ENCODE measurements at regions not wholly inside any gene's neighbourhood (a gene's known extent, or its start where the extent isn't known, plus 50 kb on each side); places are given as distances from the start of the nearest gene placed in this dataset.
"Not testable (repeated sequence)": the region's sequence is repeated elsewhere in the genome, so short reads cannot be mapped to it uniquely, and the experiment has no call there.

- H3K27me3 ChIP-seq; H3K27ac ChIP-seq; intact Hi-C loops (cut with DNase I); H3K4me3 ChIP-seq; DNase-seq; H3K4me1 ChIP-seq; H3K9me3 ChIP-seq; H3K36me3 ChIP-seq: not testable (repeated sequence)
- WGBS, 2 donors = 89 to 90% methylated on average over 3 to 11 of the region's 23 CpGs
Measured at GRCh38 chr16:31975826-31976419, 102.3 kb downstream of the ZNF267 start.

- H3K9me3 ChIP-seq; H3K27ac ChIP-seq; H3K36me3 ChIP-seq; intact Hi-C loops (cut with DNase I); H3K4me1 ChIP-seq; DNase-seq; H3K4me3 ChIP-seq; H3K27me3 ChIP-seq: not testable (repeated sequence)
- 87 to 100% methylated on average over 2 to 3 of the region's 8 CpGs for WGBS, 2 donors
Measured at GRCh38 chr16:31978463-31978862, 104.9 kb downstream of the ZNF267 start.

GRCh38 chr16:31981739-31982138 lies 108.1 kb downstream of the ZNF267 start:
- H3K4me3 ChIP-seq; H3K36me3 ChIP-seq; H3K9me3 ChIP-seq; DNase-seq; H3K4me1 ChIP-seq; H3K27ac ChIP-seq; intact Hi-C loops (cut with DNase I); H3K27me3 ChIP-seq: not testable (repeated sequence)
- WGBS, 2 donors = no CpG with 5 or more reads among the region's 34 CpGs

GRCh38 chr16:31982986-31983385 lies 109.4 kb downstream of the ZNF267 start:
- H3K27me3 ChIP-seq; H3K9me3 ChIP-seq; H3K36me3 ChIP-seq; H3K27ac ChIP-seq; H3K4me3 ChIP-seq; H3K4me1 ChIP-seq; DNase-seq; intact Hi-C loops (cut with DNase I): not testable (repeated sequence)
- WGBS, 2 donors = 80 to 100% methylated on average over 2 to 3 of the region's 8 CpGs

- no CpG with 5 or more reads among the region's 5 CpGs for WGBS, 2 donors
- intact Hi-C loops (cut with DNase I) = not testable (repeated sequence)
Measured at GRCh38 chr16:31983666-31984065, 110.1 kb downstream of the ZNF267 start.

GRCh38 chr16:31986895-31987294 lies 113.3 kb downstream of the ZNF267 start:
- DNase-seq, H3K9me3 ChIP-seq: not testable (repeated sequence)

More at GRCh38 chr16:31983666-31984065, 110.1 kb downstream of the ZNF267 start:
- not testable (repeated sequence) for H3K9me3 ChIP-seq, H3K4me3 ChIP-seq, H3K36me3 ChIP-seq, H3K27me3 ChIP-seq, DNase-seq, H3K4me1 ChIP-seq, H3K27ac ChIP-seq

GRCh38 chr16:31988595-31989581 lies 115.3 kb downstream of the ZNF267 start:
- H3K4me1 ChIP-seq; H3K27ac ChIP-seq; H3K27me3 ChIP-seq; H3K4me3 ChIP-seq; H3K9me3 ChIP-seq; DNase-seq; H3K36me3 ChIP-seq; intact Hi-C loops (cut with DNase I): not testable (repeated sequence)
- 0% methylated on average over 1 of the region's 23 CpGs; no CpG with 5 or more reads in 1 of the 2 donors for WGBS, 2 donors

More at GRCh38 chr16:31986895-31987294, 113.3 kb downstream of the ZNF267 start:
- H3K4me3 ChIP-seq; H3K27ac ChIP-seq; H3K27me3 ChIP-seq; H3K4me1 ChIP-seq; intact Hi-C loops (cut with DNase I); H3K36me3 ChIP-seq: not testable (repeated sequence)
- 69 to 100% methylated on average over 2 of the region's 6 CpGs for WGBS, 2 donors

- DNase-seq; H3K9me3 ChIP-seq; H3K27ac ChIP-seq; H3K4me1 ChIP-seq; H3K4me3 ChIP-seq; H3K27me3 ChIP-seq; intact Hi-C loops (cut with DNase I); H3K36me3 ChIP-seq: not testable (repeated sequence)
- WGBS, 2 donors = 60 to 80% methylated on average over 1 of the region's 7 CpGs
Measured at GRCh38 chr16:31990261-31990660, 116.7 kb downstream of the ZNF267 start.

GRCh38 chr16:31990980-31991379 lies 117.4 kb downstream of the ZNF267 start:
- H3K36me3 ChIP-seq; intact Hi-C loops (cut with DNase I); H3K9me3 ChIP-seq; H3K4me1 ChIP-seq; DNase-seq; H3K27ac ChIP-seq; H3K4me3 ChIP-seq; H3K27me3 ChIP-seq: not testable (repeated sequence)
- WGBS, 2 donors = 80% methylated on average over 6 of the region's 8 CpGs; no CpG with 5 or more reads in 1 of the 2 donors

All from esophagus squamous epithelium (tissue), 5 donors.